T-helper 17 cell (primary cell): ENCODE measurements at regions not wholly inside any gene's neighbourhood (a gene's known extent, or its start where the extent isn't known, plus 50 kb on each side); places are given as distances from the start of the nearest gene placed in this dataset.

Experiments used
- ATAC-seq: fragments of 150-1000 bp; cut with Tn5 transposase; 2 replicates; pipeline ENCODE4 v1.10.0; 2021; ENCODE audit warnings: mild to moderate bottlenecking, moderate library complexity
- DNase-seq, 3 donors: peaks; one replicate each; pipeline versions ENCODE4 v3.0.0 to v3.0.0-alpha.2; 2020 to 2021
- H3K9me3 ChIP-seq: one replicate; pipeline ENCODE4 v1.7.0; 2013; ENCODE audit warnings: low read length, mild to moderate bottlenecking; ENCODE audit not compliant: control insufficient read depth, poor library complexity, severe bottlenecking
- H3K27ac Mint-ChIP-seq: one replicate; pipeline ENCODE4 v1.8.0; 2022; ENCODE audit warnings: mild to moderate bottlenecking, moderate library complexity, mixed read lengths
- H3K27me3 Mint-ChIP-seq: one replicate; pipeline ENCODE4 v1.8.0; 2022; ENCODE audit warnings: mixed read lengths
- H3K36me3 Mint-ChIP-seq: one replicate; pipeline ENCODE4 v1.8.0; 2022; ENCODE audit warnings: low read depth, mixed read lengths
- H3K4me1 Mint-ChIP-seq: one replicate; pipeline ENCODE4 v1.8.0; 2022; ENCODE audit warnings: mild to moderate bottlenecking, mixed read lengths
- H3K4me3 Mint-ChIP-seq: one replicate; pipeline ENCODE4 v1.8.0; 2022; ENCODE audit warnings: mild to moderate bottlenecking, moderate library complexity, mixed read lengths

DNA sequence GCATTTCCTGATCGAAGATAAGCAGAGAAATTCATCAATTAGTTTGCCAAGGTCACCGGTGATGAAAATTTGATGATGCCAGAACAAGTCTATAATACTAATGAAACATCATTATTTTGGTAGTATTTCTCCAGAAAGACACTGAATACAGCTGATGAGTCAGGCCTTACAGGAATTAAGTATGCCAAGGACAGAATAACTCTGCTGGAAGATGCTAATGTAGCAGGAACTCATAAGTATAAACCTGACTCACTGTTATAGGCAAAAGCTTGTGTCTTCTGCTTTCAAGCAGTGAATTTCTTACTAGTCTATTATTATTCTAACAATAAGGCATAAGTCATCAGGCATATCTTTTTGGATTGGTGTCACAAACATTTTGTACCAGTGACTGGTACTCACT lies 1825.1 kb upstream of the IGFBP7 start:
- H3K4me3 Mint-ChIP-seq = no peak overlapping the region
- DNase-seq = no peak
- no peaks in the 10 kb centered on the region for H3K36me3 Mint-ChIP-seq
- no peaks in the 10 kb centered on the region for H3K4me1 Mint-ChIP-seq
- no peak overlapping the region for H3K27ac Mint-ChIP-seq
- no peaks in the 10 kb centered on the region for H3K9me3 ChIP-seq
- no peaks in the 10 kb centered on the region for H3K27me3 Mint-ChIP-seq
- no peak for ATAC-seq

DNA sequence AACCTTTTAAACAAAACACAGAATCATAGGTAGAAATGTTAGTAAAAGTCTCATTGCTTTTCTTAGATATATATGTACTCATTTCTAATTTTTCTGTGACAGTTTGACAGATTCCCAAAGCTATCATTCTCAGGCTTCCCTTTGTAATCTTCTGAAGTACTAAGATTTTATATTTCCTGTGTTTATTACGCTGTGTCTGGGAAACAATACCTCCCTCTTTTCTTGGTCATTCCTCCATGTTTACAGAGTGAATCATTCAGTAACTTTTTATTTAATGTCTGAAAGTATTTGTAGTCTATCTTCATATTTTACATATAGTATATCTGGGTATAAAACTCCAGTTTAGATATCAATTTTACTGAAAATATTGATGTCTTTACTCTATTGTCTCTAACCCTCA lies 1826.3 kb upstream of the IGFBP7 start:
- Mint-ChIP-seq H3K27ac (no peak overlapping the region), H3K4me1 (no peaks in the 10 kb centered on the region), H3K36me3 (no peaks in the 10 kb centered on the region), H3K4me3 (no peak overlapping the region), H3K27me3 (no peaks in the 10 kb centered on the region)
- ATAC-seq = no peak
- no peak for DNase-seq
- no peaks in the 10 kb centered on the region for H3K9me3 ChIP-seq

DNA sequence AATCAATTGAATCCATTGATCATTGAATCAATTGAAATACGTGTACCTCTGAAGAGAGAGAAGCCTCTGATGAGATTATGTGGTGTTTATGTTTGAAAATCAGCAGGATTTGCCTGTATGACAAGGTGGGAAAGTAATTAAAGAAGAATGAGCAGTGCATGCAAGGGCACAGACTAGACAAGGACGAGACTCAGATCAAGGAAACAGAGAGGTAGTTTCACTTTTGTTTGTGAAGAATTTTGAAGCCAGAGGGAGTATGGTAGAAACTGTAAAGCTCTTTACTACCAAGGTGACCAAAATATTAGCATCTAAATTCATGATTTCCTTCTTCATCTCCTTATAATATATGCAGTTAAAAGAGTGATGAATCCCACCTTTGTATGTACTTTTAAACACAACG lies 1830.0 kb upstream of the IGFBP7 start:
- no peak for DNase-seq
- Mint-ChIP-seq H3K27ac (no peak overlapping the region), H3K36me3 (no peaks in the 10 kb centered on the region), H3K4me3 (no peak overlapping the region), H3K4me1 (no peaks in the 10 kb centered on the region), H3K27me3 (no peaks in the 10 kb centered on the region)
- no peak for ATAC-seq
- no peaks in the 10 kb centered on the region for H3K9me3 ChIP-seq

GRCh38 chr4:58941286-58941685 lies 1831.1 kb upstream of the IGFBP7 start:
- H3K9me3 ChIP-seq = no peaks in the 10 kb centered on the region
- DNase-seq (no peak), ATAC-seq (no peak)
- no peak overlapping the region for H3K4me3 Mint-ChIP-seq
- no peak overlapping the region for H3K27ac Mint-ChIP-seq
- H3K36me3 Mint-ChIP-seq = no peaks in the 10 kb centered on the region
- no peaks in the 10 kb centered on the region for H3K4me1 Mint-ChIP-seq
- H3K27me3 Mint-ChIP-seq = no peaks in the 10 kb centered on the region

DNA sequence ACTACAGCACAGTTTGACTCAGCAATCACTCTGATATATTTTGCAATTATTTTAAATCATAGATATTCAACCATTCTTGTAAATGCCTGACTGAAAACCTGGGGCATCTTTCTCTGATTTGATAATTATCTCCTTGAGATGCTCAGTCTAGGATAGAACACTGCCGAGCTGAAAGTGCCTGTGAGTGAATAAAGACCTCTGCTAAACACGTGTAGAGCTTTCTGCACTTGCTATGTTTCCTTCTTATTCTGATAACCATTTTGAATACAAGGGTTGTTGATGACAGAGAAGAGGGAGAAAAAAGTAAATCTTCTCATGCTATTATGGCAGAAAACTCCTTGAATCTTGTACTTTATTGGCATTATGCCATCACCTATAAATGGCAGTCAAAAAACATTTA lies 1843.4 kb upstream of the IGFBP7 start:
- no peaks in the 10 kb centered on the region for H3K4me1 Mint-ChIP-seq
- H3K36me3 Mint-ChIP-seq = no peaks in the 10 kb centered on the region
- H3K4me3 Mint-ChIP-seq = no peak overlapping the region
- no peak overlapping the region for H3K27ac Mint-ChIP-seq
- H3K9me3 ChIP-seq = no peaks in the 10 kb centered on the region
- ATAC-seq = no peak
- H3K27me3 Mint-ChIP-seq = no peaks in the 10 kb centered on the region
- no peak for DNase-seq

DNA sequence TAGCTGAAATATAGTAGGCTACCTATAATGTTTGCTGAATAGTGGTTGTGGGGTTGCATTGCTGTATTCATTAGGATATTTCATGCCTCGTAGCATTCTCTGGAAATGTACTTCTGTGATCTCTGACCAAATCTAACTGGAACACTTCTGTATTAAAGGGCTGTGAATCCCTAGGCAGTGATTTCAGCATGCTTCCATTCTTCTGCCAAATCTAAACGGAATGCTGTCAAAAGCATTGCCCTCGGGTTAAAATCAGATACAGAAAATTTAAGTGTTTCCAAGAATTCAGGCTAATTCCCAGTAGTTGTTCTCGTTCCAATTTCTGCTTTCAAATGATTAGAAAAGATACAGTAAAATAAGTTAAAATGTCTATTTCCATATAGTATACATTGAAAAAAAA lies 1847.5 kb upstream of the IGFBP7 start:
- no peaks in the 10 kb centered on the region for H3K27me3 Mint-ChIP-seq
- ATAC-seq = no peak
- no peak overlapping the region for H3K27ac Mint-ChIP-seq

GRCh38 chr4:58961283-58961682 lies 1851.1 kb upstream of the IGFBP7 start:
- no peak overlapping the region for H3K27ac Mint-ChIP-seq
- H3K36me3 Mint-ChIP-seq = no peaks in the 10 kb centered on the region
- no peak overlapping the region for H3K4me3 Mint-ChIP-seq
- no peaks in the 10 kb centered on the region for H3K9me3 ChIP-seq
- no peaks in the 10 kb centered on the region for H3K4me1 Mint-ChIP-seq
- no peak for ATAC-seq
- DNase-seq = no peak
- H3K27me3 Mint-ChIP-seq = no peaks in the 10 kb centered on the region

More for the DNA sequence above, 1847.5 kb upstream of the IGFBP7 start:
- H3K4me3 Mint-ChIP-seq = no peak overlapping the region
- H3K9me3 ChIP-seq = no peaks in the 10 kb centered on the region
- H3K36me3 Mint-ChIP-seq = no peaks in the 10 kb centered on the region
- no peaks in the 10 kb centered on the region for H3K4me1 Mint-ChIP-seq
- DNase-seq = no peak

- no peaks in the 10 kb centered on the region for H3K9me3 ChIP-seq
- Mint-ChIP-seq H3K4me3 (no peak overlapping the region), H3K27me3 (no peaks in the 10 kb centered on the region), H3K36me3 (no peaks in the 10 kb centered on the region), H3K4me1 (no peaks in the 10 kb centered on the region), H3K27ac (no peak overlapping the region)
- ATAC-seq (no peak), DNase-seq (no peak)
These were observed 1851.7 kb upstream of the IGFBP7 start for GRCh38 chr4:58961925-58962324.

- H3K4me1 Mint-ChIP-seq = no peaks in the 10 kb centered on the region
- no peaks in the 10 kb centered on the region for H3K27me3 Mint-ChIP-seq
- ATAC-seq (no peak), DNase-seq (no peak)
- no peak overlapping the region for H3K4me3 Mint-ChIP-seq
- no peaks in the 10 kb centered on the region for H3K9me3 ChIP-seq
- no peak overlapping the region for H3K27ac Mint-ChIP-seq
- H3K36me3 Mint-ChIP-seq = no peaks in the 10 kb centered on the region
These were observed 1852.2 kb upstream of the IGFBP7 start for GRCh38 chr4:58962424-58962823.

DNA sequence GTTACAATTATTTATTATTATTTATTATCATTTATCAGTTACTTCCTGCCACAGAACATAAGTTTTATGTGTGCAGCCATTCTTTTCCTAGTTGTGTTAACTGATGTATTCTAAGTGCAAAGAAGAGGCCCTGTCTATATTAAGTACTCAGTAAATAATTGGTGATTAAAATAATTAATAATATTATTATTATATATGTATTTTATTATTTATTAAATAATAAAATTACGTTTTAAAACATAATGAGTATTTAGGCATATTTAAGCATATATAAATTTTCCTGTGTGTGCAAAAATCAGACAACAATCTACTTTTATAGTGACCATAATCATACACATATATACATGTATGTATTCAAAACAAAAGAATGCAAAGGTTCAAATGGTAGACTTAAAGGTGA lies 1871.6 kb upstream of the IGFBP7 start:
- H3K9me3 ChIP-seq = no peaks in the 10 kb centered on the region
- Mint-ChIP-seq H3K4me1 (no peaks in the 10 kb centered on the region), H3K27me3 (no peaks in the 10 kb centered on the region), H3K36me3 (no peaks in the 10 kb centered on the region), H3K4me3 (no peak overlapping the region), H3K27ac (no peak overlapping the region)
- ATAC-seq (no peak), DNase-seq (no peak)

- no peak for ATAC-seq
- no peak overlapping the region for H3K4me3 Mint-ChIP-seq
- DNase-seq = no peak
- H3K27me3 Mint-ChIP-seq = no peaks in the 10 kb centered on the region
- H3K36me3 Mint-ChIP-seq = no peaks in the 10 kb centered on the region
- H3K4me1 Mint-ChIP-seq = no peaks in the 10 kb centered on the region
- no peaks in the 10 kb centered on the region for H3K9me3 ChIP-seq
- no peak overlapping the region for H3K27ac Mint-ChIP-seq
These were observed 1873.7 kb upstream of the IGFBP7 start for GRCh38 chr4:58983887-58984286.

- no peaks in the 10 kb centered on the region for H3K27me3 Mint-ChIP-seq
- H3K4me3 Mint-ChIP-seq = no peak overlapping the region
- DNase-seq = no peak
- no peak overlapping the region for H3K27ac Mint-ChIP-seq
- ATAC-seq = no peak
- H3K9me3 ChIP-seq = no peaks in the 10 kb centered on the region
- H3K4me1 Mint-ChIP-seq = no peaks in the 10 kb centered on the region
- H3K36me3 Mint-ChIP-seq = no peaks in the 10 kb centered on the region
These were observed 1892.0 kb upstream of the IGFBP7 start for GRCh38 chr4:59002148-59002547.

- H3K27me3 Mint-ChIP-seq = no peaks in the 10 kb centered on the region
- no peak overlapping the region for H3K4me3 Mint-ChIP-seq
- ATAC-seq (no peak), DNase-seq (no peak)
- H3K36me3 Mint-ChIP-seq = no peaks in the 10 kb centered on the region
- no peaks in the 10 kb centered on the region for H3K9me3 ChIP-seq
- no peaks in the 10 kb centered on the region for H3K4me1 Mint-ChIP-seq
- H3K27ac Mint-ChIP-seq = no peak overlapping the region
These were observed 1914.1 kb upstream of the IGFBP7 start for GRCh38 chr4:59024257-59024656.

- no peak for ATAC-seq
- DNase-seq = no peak
- H3K4me1 Mint-ChIP-seq = no peaks in the 10 kb centered on the region
- no peaks in the 10 kb centered on the region for H3K27me3 Mint-ChIP-seq
- no peak overlapping the region for H3K27ac Mint-ChIP-seq
- no peaks in the 10 kb centered on the region for H3K36me3 Mint-ChIP-seq
- H3K9me3 ChIP-seq = no peaks in the 10 kb centered on the region
- H3K4me3 Mint-ChIP-seq = no peak overlapping the region
These were observed 1927.6 kb upstream of the IGFBP7 start for GRCh38 chr4:59037812-59038211.

GRCh38 chr4:59039046-59039445 lies 1928.9 kb upstream of the IGFBP7 start:
- H3K27ac Mint-ChIP-seq = no peak overlapping the region
- no peaks in the 10 kb centered on the region for H3K36me3 Mint-ChIP-seq
- no peak overlapping the region for H3K4me3 Mint-ChIP-seq
- no peaks in the 10 kb centered on the region for H3K27me3 Mint-ChIP-seq
- no peaks in the 10 kb centered on the region for H3K9me3 ChIP-seq
- no peak for ATAC-seq
- no peaks in the 10 kb centered on the region for H3K4me1 Mint-ChIP-seq
- DNase-seq = no peak
